ENCODE measurements at regions not wholly inside any gene's neighbourhood (a gene's known extent, or its start where the extent isn't known, plus 50 kb on each side); places are given as distances from the start of the nearest gene placed in this dataset.

DNA sequence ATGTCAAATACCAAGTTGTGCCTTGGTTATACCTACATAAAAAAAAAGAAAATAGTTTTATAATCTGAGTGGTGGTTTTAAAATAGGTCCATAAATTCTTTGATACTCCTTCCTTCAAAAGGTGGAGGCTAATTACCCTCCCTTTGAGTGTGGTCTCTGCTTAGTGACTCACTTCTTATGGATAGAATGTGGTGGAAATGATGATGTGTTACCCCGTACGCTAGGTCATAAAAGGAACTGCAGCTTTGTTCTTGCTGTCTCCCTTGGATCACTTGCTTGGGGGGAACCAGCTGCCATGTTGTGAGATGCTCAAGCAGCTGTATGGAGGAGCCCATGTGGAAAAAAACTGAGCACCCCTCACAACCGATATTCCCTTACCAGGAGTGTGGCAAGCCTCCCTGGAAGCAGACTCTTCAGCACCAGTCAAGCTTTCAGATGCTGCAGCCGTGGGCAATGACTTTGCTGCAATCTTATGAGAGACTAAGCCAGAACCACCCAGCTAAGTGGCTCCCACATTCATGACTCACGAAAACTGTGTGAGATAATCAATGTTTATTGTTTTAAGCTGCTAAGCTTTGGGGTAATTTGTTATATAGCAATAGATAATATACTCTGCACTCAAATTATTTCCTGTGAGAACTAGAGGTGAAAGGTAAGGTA lies 195.0 kb upstream of the GATB start:
- H3K27ac ChIP-seq (ENCODE audit: extremely low read depth, low read depth, low read length): no peak overlapping the region
- no peaks in the 10 kb centered on the region for H3K36me3 ChIP-seq (ENCODE audit: control insufficient read depth in 2 of 2, insufficient read depth in 1 of 2, low read length in 2 of 2)
- H3K4me3 ChIP-seq (ENCODE audit: low read depth, low read length): no peak overlapping the region
- ChIA-PET POLR2A (no interaction called here), CTCF (interaction anchor here (0.7 kb wide), 1 partner anchor 138 kb away, joined by 3 read pairs; no protein-coding TSS in a partner anchor)
- TF ChIP-seq HOXD13 (CRISPR knock-in tag; IDR thresholded peaks at IDR 0.05; ENCODE audit: borderline replicate concordance) (no peak), ZNF670 (tag by site-specific recombination; IDR thresholded peaks at IDR 0.05; ENCODE audit: low read depth) (no peak), ZFP3 (tag by site-specific recombination; IDR thresholded peaks at IDR 0.05; ENCODE audit: low read depth) (no peak), ZSCAN23 (tag by site-specific recombination; IDR thresholded peaks at IDR 0.05) (no peak), KLF8 (tag by site-specific recombination; IDR thresholded peaks at IDR 0.05) (no peak), TRIM28 (IDR thresholded peaks at IDR 0.05; ENCODE audit: borderline replicate concordance, low read length) (peak; percentile 38; the same call in 1 of the 2 replicates), ZNF707 (tag by site-specific recombination; IDR thresholded peaks at IDR 0.05) (no peak), GFI1B (tag by site-specific recombination; IDR thresholded peaks at IDR 0.05) (no peak), ZNF561 (tag by site-specific recombination; IDR thresholded peaks at IDR 0.05; ENCODE audit: borderline replicate concordance) (no peak)
- TF ChIP-seq, protein P1, sequence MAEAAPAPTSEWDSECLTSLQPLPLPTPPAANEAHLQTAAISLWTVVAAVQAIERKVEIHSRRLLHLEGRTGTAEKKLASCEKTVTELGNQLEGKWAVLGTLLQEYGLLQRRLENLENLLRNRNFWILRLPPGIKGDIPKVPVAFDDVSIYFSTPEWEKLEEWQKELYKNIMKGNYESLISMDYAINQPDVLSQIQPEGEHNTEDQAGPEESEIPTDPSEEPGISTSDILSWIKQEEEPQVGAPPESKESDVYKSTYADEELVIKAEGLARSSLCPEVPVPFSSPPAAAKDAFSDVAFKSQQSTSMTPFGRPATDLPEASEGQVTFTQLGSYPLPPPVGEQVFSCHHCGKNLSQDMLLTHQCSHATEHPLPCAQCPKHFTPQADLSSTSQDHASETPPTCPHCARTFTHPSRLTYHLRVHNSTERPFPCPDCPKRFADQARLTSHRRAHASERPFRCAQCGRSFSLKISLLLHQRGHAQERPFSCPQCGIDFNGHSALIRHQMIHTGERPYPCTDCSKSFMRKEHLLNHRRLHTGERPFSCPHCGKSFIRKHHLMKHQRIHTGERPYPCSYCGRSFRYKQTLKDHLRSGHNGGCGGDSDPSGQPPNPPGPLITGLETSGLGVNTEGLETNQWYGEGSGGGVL (tag by site-specific recombination; IDR thresholded peaks at IDR 0.05): 0 out of 2 replicates have a peak, but pooled peaks have one; percentile 13
- no peaks in the 10 kb centered on the region for H3K9me3 ChIP-seq (ENCODE audit: control insufficient read depth, insufficient read depth, low read depth, low read length)
- no peaks in the 10 kb centered on the region for H3K4me1 ChIP-seq (ENCODE audit: control insufficient read depth, insufficient read depth, low read length)

DNA sequence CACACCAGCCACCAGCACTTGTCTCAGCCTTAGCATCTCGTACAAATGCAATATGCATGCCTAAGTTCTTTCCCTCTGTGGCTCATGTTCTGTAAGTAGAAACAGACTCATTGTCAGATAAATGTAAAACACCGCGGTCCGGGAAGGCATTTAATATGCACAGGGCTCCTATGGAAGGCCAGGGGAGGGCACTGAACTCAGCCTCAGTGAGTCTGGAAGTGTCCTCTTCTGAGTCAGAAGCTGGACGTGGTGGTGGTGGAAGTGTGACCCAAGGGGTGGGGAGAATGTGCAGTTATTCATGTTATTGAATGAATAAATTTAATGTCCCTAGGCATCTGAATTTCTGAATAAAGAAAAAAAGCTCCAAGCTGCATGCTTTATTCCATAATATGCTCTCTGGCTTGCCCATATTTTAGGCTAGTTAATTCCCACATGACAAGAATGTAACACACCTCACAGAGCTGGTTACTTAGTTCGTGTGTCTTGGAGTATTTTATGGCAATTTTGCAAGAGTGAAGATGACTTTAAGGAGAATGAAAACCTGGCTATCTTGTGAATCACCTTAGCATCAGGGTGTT lies 193.1 kb upstream of the GATB start:
- TF ChIP-seq, protein P2, sequence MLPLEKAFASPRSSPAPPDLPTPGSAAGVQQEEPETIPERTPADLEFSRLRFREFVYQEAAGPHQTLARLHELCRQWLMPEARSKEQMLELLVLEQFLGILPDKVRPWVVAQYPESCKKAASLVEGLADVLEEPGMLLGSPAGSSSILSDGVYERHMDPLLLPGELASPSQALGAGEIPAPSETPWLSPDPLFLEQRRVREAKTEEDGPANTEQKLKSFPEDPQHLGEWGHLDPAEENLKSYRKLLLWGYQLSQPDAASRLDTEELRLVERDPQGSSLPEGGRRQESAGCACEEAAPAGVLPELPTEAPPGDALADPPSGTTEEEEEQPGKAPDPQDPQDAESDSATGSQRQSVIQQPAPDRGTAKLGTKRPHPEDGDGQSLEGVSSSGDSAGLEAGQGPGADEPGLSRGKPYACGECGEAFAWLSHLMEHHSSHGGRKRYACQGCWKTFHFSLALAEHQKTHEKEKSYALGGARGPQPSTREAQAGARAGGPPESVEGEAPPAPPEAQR (tag by site-specific recombination; IDR thresholded peaks at IDR 0.05): no peak
- no peak for TF ChIP-seq ZFHX2 (tag by site-specific recombination; conservative IDR thresholded peaks at IDR 0.05)
- no peak for TF ChIP-seq ZNF623 (tag by site-specific recombination; IDR thresholded peaks at IDR 0.05)
- TF ChIP-seq ZNF76 (tag by site-specific recombination; IDR thresholded peaks at IDR 0.05; ENCODE audit: borderline replicate concordance, low read depth): no peak
- TF ChIP-seq ZNF24 (tag by site-specific recombination; IDR thresholded peaks at IDR 0.05): no peak
- TF ChIP-seq, protein P3, sequence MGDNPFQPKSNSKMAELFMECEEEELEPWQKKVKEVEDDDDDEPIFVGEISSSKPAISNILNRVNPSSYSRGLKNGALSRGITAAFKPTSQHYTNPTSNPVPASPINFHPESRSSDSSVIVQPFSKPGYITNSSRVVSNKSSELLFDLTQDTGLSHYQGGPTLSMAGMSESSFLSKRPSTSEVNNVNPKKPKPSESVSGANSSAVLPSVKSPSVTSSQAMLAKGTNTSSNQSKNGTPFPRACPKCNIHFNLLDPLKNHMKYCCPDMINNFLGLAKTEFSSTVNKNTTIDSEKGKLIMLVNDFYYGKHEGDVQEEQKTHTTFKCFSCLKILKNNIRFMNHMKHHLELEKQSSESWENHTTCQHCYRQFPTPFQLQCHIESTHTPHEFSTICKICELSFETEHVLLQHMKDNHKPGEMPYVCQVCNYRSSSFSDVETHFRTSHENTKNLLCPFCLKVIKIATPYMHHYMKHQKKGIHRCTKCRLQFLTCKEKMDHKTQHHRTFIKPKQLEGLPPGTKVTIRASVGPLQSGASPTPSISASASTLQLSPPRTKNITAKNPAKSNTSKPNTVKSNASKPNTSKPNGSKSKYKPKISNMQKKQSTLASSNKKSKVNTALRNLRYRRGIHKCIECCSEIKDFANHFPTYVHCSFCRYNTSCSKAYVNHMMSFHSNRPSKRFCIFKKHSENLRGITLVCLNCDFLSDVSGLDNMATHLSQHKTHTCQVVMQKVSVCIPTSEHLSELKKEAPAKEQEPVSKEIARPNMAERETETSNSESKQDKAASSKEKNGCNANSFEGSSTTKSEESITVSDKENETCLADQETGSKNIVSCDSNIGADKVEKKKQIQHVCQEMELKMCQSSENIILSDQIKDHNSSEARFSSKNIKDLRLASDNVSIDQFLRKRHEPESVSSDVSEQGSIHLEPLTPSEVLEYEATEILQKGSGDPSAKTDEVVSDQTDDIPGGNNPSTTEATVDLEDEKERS (tag by site-specific recombination; IDR thresholded peaks at IDR 0.05): no peak
- TF ChIP-seq ZBTB7A (tag by site-specific recombination; IDR thresholded peaks at IDR 0.05; ENCODE audit: low read depth): no peak
- TF ChIP-seq, protein P1 (tag by site-specific recombination; IDR thresholded peaks at IDR 0.05): no peak
- TF ChIP-seq ZSCAN30 (tag by site-specific recombination; IDR thresholded peaks at IDR 0.05): no peak
- TF ChIP-seq, protein P4, sequence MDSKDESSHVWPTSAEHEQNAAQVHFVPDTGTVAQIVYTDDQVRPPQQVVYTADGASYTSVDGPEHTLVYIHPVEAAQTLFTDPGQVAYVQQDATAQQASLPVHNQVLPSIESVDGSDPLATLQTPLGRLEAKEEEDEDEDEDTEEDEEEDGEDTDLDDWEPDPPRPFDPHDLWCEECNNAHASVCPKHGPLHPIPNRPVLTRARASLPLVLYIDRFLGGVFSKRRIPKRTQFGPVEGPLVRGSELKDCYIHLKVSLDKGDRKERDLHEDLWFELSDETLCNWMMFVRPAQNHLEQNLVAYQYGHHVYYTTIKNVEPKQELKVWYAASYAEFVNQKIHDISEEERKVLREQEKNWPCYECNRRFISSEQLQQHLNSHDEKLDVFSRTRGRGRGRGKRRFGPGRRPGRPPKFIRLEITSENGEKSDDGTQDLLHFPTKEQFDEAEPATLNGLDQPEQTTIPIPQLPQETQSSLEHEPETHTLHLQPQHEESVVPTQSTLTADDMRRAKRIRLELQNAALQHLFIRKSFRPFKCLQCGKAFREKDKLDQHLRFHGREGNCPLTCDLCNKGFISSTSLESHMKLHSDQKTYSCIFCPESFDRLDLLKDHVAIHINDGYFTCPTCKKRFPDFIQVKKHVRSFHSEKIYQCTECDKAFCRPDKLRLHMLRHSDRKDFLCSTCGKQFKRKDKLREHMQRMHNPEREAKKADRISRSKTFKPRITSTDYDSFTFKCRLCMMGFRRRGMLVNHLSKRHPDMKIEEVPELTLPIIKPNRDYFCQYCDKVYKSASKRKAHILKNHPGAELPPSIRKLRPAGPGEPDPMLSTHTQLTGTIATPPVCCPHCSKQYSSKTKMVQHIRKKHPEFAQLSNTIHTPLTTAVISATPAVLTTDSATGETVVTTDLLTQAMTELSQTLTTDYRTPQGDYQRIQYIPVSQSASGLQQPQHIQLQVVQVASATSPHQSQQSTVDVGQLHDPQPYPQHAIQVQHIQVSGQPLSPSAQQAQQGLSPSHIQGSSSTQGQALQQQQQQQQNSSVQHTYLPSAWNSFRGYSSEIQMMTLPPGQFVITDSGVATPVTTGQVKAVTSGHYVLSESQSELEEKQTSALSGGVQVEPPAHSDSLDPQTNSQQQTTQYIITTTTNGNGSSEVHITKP (tag by site-specific recombination; IDR thresholded peaks at IDR 0.05): no peak
- no peak for TF ChIP-seq ZBTB20 (tag by site-specific recombination; IDR thresholded peaks at IDR 0.05)
- no peaks in the 10 kb centered on the region for H3K36me3 ChIP-seq (ENCODE audit: control insufficient read depth in 2 of 2, insufficient read depth in 1 of 2, low read length in 2 of 2)
- H3K4me1 ChIP-seq (ENCODE audit: control insufficient read depth, insufficient read depth, low read length): no peaks in the 10 kb centered on the region
- no peak overlapping the region for H3K27ac ChIP-seq (ENCODE audit: extremely low read depth, low read depth, low read length)
- POLR2A ChIA-PET: no interaction called here
- H3K4me3 ChIP-seq (ENCODE audit: low read depth, low read length): no peak overlapping the region
- CTCF ChIA-PET: no interaction called here
- no peaks in the 10 kb centered on the region for H3K9me3 ChIP-seq (ENCODE audit: control insufficient read depth, insufficient read depth, low read depth, low read length)
